Ishikawa (cell line): ENCODE measurements at regions not wholly inside any gene's neighbourhood (a gene's known extent, or its start where the extent isn't known, plus 50 kb on each side); places are given as distances from the start of the nearest gene placed in this dataset.

Experiments used
- CEBPB ChIP-seq: IDR thresholded peaks from 2 replicates; pipeline ENCODE4 v1.6.1; 2012
- CREB1 ChIP-seq: IDR thresholded peaks from 2 replicates; pipeline ENCODE4 v1.6.1; 2012; ENCODE audit warnings: low read depth
- EGR1 ChIP-seq: IDR thresholded peaks from 2 replicates; pipeline ENCODE4 v1.6.1; 2012
- EP300 ChIP-seq: IDR thresholded peaks from 2 replicates; pipeline ENCODE4 v1.6.1; 2012; ENCODE audit warnings: borderline replicate concordance
- FOXM1 ChIP-seq: IDR thresholded peaks from 2 replicates; pipeline ENCODE4 v1.6.1; 2012; ENCODE audit warnings: low read depth, borderline replicate concordance
- MAX ChIP-seq: IDR thresholded peaks from 2 replicates; pipeline ENCODE4 v1.6.1; 2012
- NFIC ChIP-seq: IDR thresholded peaks from 2 replicates; pipeline ENCODE4 v1.6.1; 2012
- RAD21 ChIP-seq: IDR thresholded peaks from 2 replicates; pipeline ENCODE4 v1.6.1; 2012; ENCODE audit warnings: low read depth
- REST ChIP-seq: IDR thresholded peaks from 2 replicates; pipeline ENCODE4 v1.6.1; 2012; ENCODE audit warnings: low read depth, mild to moderate bottlenecking
- TAF1 ChIP-seq: IDR thresholded peaks from 2 replicates; pipeline ENCODE4 v1.6.1; 2012; ENCODE audit warnings: low read depth, mild to moderate bottlenecking
- TCF12 ChIP-seq: IDR thresholded peaks from 2 replicates; pipeline ENCODE4 v1.6.1; 2012; ENCODE audit warnings: low read depth
- TEAD4 ChIP-seq: IDR thresholded peaks from 2 replicates; pipeline ENCODE4 v1.6.1; 2012
- USF1 ChIP-seq: IDR thresholded peaks from 2 replicates; pipeline ENCODE4 v1.6.1; 2012
- YY1 ChIP-seq: IDR thresholded peaks from 2 replicates; pipeline ENCODE4 v1.6.1; 2012; ENCODE audit warnings: low read depth
- ZBTB7A ChIP-seq: IDR thresholded peaks from 2 replicates; pipeline ENCODE4 v1.6.1; 2012; ENCODE audit warnings: low read depth

GRCh38 chr3:14333215-14333614, 69.2 kb upstream of the SLC6A6 start:
- TF ChIP-seq YY1, result no peak
- no peak for TF ChIP-seq NFIC
- no peak for TF ChIP-seq CEBPB
- no peak for TF ChIP-seq FOXM1
- TF ChIP-seq TAF1, result no peak
- no peak for TF ChIP-seq CREB1
- TF ChIP-seq ZBTB7A, result no peak
- no peak for TF ChIP-seq REST
- no peak for TF ChIP-seq TCF12

- TF ChIP-seq TEAD4 (no peak), FOXM1 (no peak), NFIC (no peak), REST (no peak), CEBPB (no peak), USF1 (no peak), YY1 (no peak), EGR1 (no peak), TCF12 (no peak), ZBTB7A (no peak), MAX (no peak), RAD21 (no peak), CREB1 (no peak)
Observed at GRCh38 chr3:14333621-14334020, 68.8 kb upstream of the SLC6A6 start.

- TF ChIP-seq TEAD4, result no peak
- no peak for TF ChIP-seq EGR1
- TF ChIP-seq YY1, result no peak
- TF ChIP-seq RAD21, result no peak
- TF ChIP-seq TAF1, result no peak
- no peak for TF ChIP-seq CEBPB
- TF ChIP-seq EP300, result no peak
- no peak for TF ChIP-seq MAX
- no peak for TF ChIP-seq TCF12
Observed at GRCh38 chr3:14334136-14334535, 68.3 kb upstream of the SLC6A6 start.

GRCh38 chr3:14334936-14335335, 67.5 kb upstream of the SLC6A6 start:
- TF ChIP-seq TEAD4, result no peak
- no peak for TF ChIP-seq CEBPB
- no peak for TF ChIP-seq USF1
- TF ChIP-seq TCF12, result no peak
- no peak for TF ChIP-seq FOXM1
- no peak for TF ChIP-seq REST
- TF ChIP-seq CREB1, result no peak
- no peak for TF ChIP-seq EGR1
- no peak for TF ChIP-seq TAF1
- TF ChIP-seq YY1, result no peak
- TF ChIP-seq ZBTB7A, result no peak
